NCI-H446 treated with DMSO at 0.1 percent for 48 hours (cell line): ENCODE measurements at regions not wholly inside any gene's neighbourhood (a gene's known extent, or its start where the extent isn't known, plus 50 kb on each side); places are given as distances from the start of the nearest gene placed in this dataset.
"Not testable (repeated sequence)": the region's sequence is repeated elsewhere in the genome, so short reads cannot be mapped to it uniquely, and the experiment has no call there.

Experiments used
- DNase-seq: peaks from one replicate; lab custom pipeline; 2025; lab: John Stamatoyannopoulos, UW

DNA sequence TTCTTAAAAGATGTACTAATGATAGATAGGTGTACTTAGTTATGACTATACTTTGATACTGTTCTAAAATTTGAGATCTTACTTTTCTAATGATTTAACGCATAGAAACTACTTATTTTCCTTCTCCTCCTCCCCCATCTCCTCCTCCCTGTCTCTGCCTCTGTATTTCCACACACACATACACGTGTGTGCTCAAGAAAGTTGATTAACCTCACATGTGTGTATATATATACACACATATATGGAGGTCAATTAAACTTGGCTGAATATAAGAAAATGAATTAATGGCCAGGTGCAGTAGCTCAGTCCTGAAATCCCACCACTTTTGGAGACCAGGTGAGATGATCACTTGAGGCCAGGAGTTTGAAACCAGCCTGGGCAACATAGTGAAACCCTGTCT lies 362.7 kb upstream of the SYT1 start:
- DNase-seq: no peak

DNA sequence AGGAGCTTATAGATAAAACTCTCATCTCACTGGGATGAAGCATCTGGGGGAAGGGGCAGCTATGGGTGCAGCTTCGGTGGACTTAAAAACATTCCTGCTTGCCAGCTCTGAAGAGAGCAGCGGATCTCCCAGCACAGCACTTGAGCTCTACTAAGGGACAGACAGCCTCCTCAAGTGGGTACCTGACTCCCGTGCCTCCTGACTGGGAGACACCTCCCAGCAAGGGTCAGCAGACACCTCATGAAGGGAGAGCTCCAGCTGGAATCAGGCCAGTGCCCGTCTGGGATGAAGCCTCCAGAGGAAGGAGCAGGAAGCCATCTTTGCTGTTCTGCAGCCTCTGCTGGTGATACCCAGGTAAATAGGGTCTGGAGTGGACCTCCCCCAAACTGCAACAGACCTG lies 345.2 kb upstream of the SYT1 start:
- DNase-seq: no peak

GRCh38 chr12:78530100-78530765 lies 334.3 kb upstream of the SYT1 start:
- DNase-seq: no peak

- no peak for DNase-seq
Observed at GRCh38 chr12:78531831-78532458, 332.6 kb upstream of the SYT1 start.

DNA sequence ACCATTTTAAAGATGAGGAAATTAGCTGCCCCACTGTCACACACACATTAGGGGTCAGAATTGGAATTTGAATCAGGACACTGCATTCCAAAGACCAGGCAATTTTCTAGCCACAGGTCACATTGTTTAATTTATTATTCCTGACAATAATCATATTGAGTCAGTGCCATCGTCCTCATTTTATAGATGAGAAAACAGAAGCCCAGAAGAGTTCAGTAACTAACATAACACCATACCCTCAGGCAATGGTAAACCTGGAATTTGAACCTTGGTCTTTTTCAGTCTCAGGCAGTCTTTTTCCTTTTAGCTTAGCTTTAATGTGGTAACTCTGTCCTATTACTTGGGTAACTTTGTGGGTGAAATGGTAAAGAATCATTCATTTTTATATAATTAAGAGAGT lies 330.3 kb upstream of the SYT1 start:
- DNase-seq: no peak

DNA sequence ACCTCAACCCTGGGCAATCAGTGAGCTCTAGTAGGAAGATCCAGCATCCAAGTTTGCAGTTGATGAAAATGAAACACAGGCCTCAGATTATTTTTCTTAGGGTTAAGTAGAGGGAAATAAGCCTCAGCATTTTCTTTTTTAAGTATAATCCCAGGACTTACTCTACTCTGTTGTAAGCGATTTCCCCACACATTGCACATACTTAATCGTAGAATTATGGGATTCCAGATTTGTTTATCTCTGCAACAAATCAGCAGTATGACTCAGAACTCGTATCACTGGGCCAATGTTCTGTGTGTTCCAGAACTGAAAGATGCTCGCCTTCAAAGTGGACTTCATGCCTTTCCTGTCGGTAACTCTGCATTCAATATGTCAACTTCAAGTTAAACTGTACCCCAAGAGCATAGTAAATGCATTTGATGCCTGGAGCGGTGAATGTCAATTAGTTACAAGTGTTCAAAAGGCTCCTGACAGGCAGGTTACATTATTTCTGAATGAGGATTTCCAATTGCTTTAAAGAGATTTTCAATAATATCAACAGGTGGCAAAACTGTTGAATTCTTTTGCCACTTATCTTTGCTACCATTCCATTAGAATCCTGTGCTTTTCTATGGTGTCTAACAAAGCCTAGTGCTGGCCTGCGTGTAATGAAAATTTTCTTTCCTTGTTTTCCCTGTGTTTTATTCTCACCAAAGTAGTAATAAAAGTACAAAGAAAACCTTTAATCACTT lies 323.8 kb upstream of the SYT1 start:
- no peak for DNase-seq

- DNase-seq: no peak
Observed at GRCh38 chr12:78550831-78551230, 313.7 kb upstream of the SYT1 start.

DNA sequence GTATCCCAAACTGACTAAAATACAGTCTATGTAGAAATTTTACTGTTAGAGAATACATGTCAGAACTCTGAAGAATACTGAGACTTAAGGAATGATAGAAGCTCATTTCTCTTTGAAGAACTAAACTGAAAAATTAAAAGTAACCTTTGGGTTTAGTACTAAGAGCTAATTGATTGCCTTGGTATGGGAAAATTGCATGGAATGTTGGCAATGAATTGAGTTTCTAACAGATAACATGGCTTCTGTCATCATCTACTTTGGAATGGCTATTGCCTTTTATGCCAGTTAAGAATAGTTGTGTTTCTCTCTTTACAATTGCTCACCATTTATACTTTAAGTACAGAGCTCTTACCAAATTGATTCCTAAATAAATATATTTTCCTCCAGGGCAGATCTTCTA lies 308.8 kb upstream of the SYT1 start:
- DNase-seq: no peak

DNA sequence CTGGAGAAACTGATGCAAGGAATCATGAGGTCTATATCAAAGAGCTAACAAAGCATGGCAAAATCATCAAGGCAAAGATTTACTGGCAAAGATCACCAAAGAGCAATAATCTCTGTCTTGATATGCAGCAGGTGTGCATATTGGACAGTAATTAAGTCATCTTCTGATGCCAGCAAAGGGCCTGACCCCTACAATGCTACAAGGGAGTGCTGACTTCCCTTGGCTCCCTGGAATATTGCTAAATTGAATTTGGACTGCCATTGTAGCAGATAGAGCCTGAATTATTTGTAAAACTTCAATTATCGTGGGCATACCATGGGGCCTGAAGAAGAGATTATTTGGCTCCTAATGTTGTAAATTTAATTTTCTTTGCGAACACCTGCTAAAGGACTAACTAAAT lies 307.9 kb upstream of the SYT1 start:
- DNase-seq: no peak

- DNase-seq: no peak
Observed at GRCh38 chr12:78559416-78559815, 305.2 kb upstream of the SYT1 start.

- no peak for DNase-seq
Observed at GRCh38 chr12:78559886-78560285, 304.7 kb upstream of the SYT1 start.

DNA sequence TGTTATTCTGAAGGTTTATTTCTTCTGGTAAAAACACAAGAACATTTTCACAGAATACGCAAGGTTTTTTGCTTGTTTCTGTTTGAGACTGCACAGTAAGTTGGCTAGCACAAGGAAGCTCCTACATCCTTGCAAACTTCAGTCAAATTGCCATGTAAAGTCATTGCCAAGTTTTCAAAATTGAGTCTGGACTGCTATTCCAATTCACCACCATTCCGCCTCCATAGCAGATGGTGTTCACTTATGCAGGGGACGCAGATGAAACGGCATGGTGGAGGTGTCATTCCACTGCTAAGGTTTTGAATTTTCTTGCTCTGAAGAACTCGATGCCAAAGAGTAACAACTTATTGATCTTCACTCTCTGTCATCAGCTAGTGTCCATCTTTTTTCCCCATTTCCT lies 303.9 kb upstream of the SYT1 start:
- peak; percentile 82 for DNase-seq

GRCh38 chr12:78562368-78563205 lies 302.0 kb upstream of the SYT1 start:
- peak; percentile 60 for DNase-seq

- DNase-seq: no peak
Observed at GRCh38 chr12:78563826-78564225, 300.7 kb upstream of the SYT1 start.

GRCh38 chr12:78566456-78566855 lies 298.1 kb upstream of the SYT1 start:
- DNase-seq: peak; percentile 19

- DNase-seq: peak; percentile 47
Observed at GRCh38 chr12:78568321-78569020, 296.1 kb upstream of the SYT1 start.

DNA sequence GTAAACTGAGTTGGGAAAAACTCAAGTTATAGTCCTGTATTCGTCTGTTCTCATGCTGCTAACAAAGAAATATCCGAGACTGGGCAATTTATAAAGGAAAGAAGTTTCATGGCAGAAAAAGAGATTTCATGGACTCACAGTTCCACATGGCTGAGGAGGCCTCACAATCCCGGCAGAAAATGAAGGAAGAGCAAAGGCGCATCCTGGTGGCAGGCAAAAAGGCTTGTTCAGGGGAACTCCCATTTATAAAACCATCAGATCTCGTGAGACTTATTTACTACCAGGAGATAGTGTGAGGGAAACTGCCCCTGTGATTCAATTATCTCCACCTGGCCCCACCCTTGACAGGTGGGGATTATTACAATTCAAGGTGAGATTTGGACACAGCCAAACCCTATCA lies 292.6 kb upstream of the SYT1 start:
- DNase-seq: no peak

DNA sequence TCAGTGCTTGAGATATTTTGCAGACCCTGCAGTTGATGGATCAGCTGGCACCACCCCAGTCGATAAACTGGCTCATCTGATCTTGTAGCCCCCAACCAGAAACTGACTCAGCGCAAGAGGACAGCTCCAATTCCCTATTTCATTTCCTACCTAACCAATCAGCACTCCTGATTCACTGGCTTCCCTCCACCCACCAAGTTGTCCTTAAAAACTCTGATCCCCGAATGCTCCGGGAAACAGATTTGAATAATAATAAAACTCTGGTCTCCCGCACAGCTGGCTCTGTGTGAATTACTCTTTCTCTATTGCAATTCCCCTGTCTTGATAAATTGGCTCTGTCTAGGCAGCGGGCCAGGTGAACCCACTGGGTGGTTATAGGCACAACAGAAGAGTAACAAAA lies 289.4 kb upstream of the SYT1 start:
- DNase-seq: not testable (repeated sequence)

- no peak for DNase-seq
Observed at GRCh38 chr12:78579846-78580245, 284.7 kb upstream of the SYT1 start.

GRCh38 chr12:78580296-78580695 lies 284.3 kb upstream of the SYT1 start:
- no peak for DNase-seq

DNA sequence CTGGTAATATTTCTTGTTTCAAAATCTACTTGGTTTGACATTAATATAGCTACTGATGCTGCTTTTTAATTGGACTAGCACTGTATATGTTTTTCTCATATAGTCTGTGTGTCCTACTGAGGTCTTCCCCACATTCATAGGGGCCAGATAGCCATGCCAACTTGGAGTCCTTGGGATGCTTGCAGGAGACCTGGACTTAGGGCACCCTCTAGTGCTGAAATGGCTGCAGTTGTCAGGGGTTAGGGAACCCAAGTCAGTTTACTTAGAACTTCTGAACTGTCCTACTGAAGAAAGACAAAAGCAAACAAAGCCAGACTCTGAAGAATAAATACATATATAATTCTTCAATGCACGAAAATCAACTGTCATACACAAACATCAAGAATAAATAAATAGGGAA lies 279.9 kb upstream of the SYT1 start:
- peak; percentile 22 for DNase-seq

DNA sequence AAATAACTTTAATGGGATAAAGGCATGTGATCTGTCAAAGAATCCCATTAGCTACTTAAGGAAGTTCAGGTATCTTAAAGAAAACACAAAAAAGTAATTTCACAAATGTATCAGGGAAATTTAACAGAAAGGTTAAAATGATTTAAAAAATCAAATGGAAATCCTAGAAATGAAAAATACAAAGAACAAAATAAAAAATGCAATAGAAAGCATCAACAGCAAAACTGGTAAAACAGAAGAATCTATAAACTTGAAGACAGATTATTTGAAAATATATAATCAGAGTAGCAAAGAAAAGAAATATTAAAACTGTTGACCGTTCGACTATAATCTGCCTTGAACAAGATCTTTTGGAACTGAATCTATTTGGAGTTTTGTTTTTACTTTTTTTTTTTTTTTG lies 279.4 kb upstream of the SYT1 start:
- no peak for DNase-seq
